Trophoblast cell (in vitro differentiated cells and primary cell): ENCODE measurements at regions not wholly inside any gene's neighbourhood (a gene's known extent, or its start where the extent isn't known, plus 50 kb on each side); places are given as distances from the start of the nearest gene placed in this dataset.
"Not testable (repeated sequence)": the region's sequence is repeated elsewhere in the genome, so short reads cannot be mapped to it uniquely, and the experiment has no call there.

ENCODE experiments used
- DNase-seq, 2 donors: peaks; one replicate each; pipeline ENCODE4 v3.0.0-alpha.2; 2016
- H2AFZ ChIP-seq: 2 replicates; pipeline ENCODE4 v1.6.1; 2013; ENCODE audit warnings: low read length, moderate library complexity, mild to moderate bottlenecking; ENCODE audit not compliant: insufficient read depth, poor library complexity
- H2AK5ac ChIP-seq: 2 replicates; pipeline ENCODE4 v1.6.1; 2013; ENCODE audit warnings: mild to moderate bottlenecking, low read length
- H2BK120ac ChIP-seq: 2 replicates; pipeline ENCODE4 v1.6.1; 2013; ENCODE audit warnings: low read length, mild to moderate bottlenecking, moderate library complexity; ENCODE audit not compliant: insufficient read depth, poor library complexity
- H2BK12ac ChIP-seq: 2 replicates; pipeline ENCODE4 v1.6.1; 2013; ENCODE audit warnings: mild to moderate bottlenecking, low read length, moderate library complexity
- H2BK5ac ChIP-seq: 2 replicates; pipeline ENCODE4 v1.6.1; 2013; ENCODE audit warnings: low read length, low read depth, moderate library complexity, mild to moderate bottlenecking; ENCODE audit not compliant: poor library complexity
- H3K14ac ChIP-seq: 2 replicates; pipeline ENCODE4 v1.6.1; 2013; ENCODE audit warnings: mild to moderate bottlenecking, low read length
- H3K18ac ChIP-seq: 2 replicates; pipeline ENCODE4 v1.6.1; 2013; ENCODE audit warnings: mild to moderate bottlenecking, low read length
- H3K23ac ChIP-seq: 2 replicates; pipeline ENCODE4 v1.6.1; 2013; ENCODE audit warnings: low read length
- H3K27ac ChIP-seq: 2 replicates; pipeline ENCODE4 v1.5.1; 2013; ENCODE audit warnings: low read depth, mild to moderate bottlenecking, inconsistent platforms, low read length, moderate library complexity
- H3K27me3 ChIP-seq: 2 replicates; pipeline ENCODE4 v1.6.1; 2013; ENCODE audit warnings: inconsistent platforms, mild to moderate bottlenecking, low read length, moderate library complexity; ENCODE audit not compliant: insufficient read depth
- H3K36me3 ChIP-seq, 2 experiments: 1 replicate in 1 of 2; 2 replicates in 1 of 2; pipeline ENCODE4 v1.6.1; 2013; ENCODE audit warnings: low read length in 2 of 2, mild to moderate bottlenecking in 2 of 2, moderate library complexity in 1 of 2; ENCODE audit not compliant: insufficient read depth in 2 of 2, control insufficient read depth in 1 of 2
- H3K4ac ChIP-seq: 2 replicates; pipeline ENCODE4 v1.6.1; 2013; ENCODE audit warnings: low read depth, mild to moderate bottlenecking, low read length, moderate library complexity
- H3K4me1 ChIP-seq, 2 experiments: 1 replicate in 1 of 2; 2 replicates in 1 of 2; pipeline ENCODE4 v1.6.1; 2013; ENCODE audit warnings: low read length in 2 of 2, mild to moderate bottlenecking in 2 of 2, moderate library complexity in 1 of 2; ENCODE audit not compliant: insufficient read depth in 2 of 2, control insufficient read depth in 1 of 2
- H3K4me2 ChIP-seq: 2 replicates; pipeline ENCODE4 v1.6.1; 2013; ENCODE audit warnings: inconsistent platforms, mild to moderate bottlenecking, low read length, moderate library complexity
- H3K4me3 ChIP-seq: 2 replicates; pipeline ENCODE4 v1.5.1; 2013; ENCODE audit warnings: mild to moderate bottlenecking, low read depth, low read length, inconsistent platforms
- H3K79me1 ChIP-seq: one replicate; pipeline ENCODE4 v1.6.1; 2013; ENCODE audit warnings: low read length
- H3K79me2 ChIP-seq: 2 replicates; pipeline ENCODE4 v1.6.1; 2013; ENCODE audit warnings: low read length, mild to moderate bottlenecking; ENCODE audit not compliant: control insufficient read depth, insufficient read depth, poor library complexity
- H3K9ac ChIP-seq: 2 replicates; pipeline ENCODE4 v1.6.1; 2013; ENCODE audit warnings: mild to moderate bottlenecking, low read length
- H3K9me3 ChIP-seq: 2 replicates; pipeline ENCODE4 v1.6.1; 2013; ENCODE audit warnings: low read depth, mild to moderate bottlenecking, control low read depth, inconsistent platforms, low read length; ENCODE audit not compliant: insufficient read depth
- H4K12ac ChIP-seq: 2 replicates; pipeline ENCODE4 v1.6.1; 2013; ENCODE audit warnings: low read depth, mild to moderate bottlenecking, low read length, moderate library complexity
- H4K8ac ChIP-seq: 2 replicates; pipeline ENCODE4 v1.6.1; 2013; ENCODE audit warnings: low read depth, mild to moderate bottlenecking, low read length, moderate library complexity
- H4K91ac ChIP-seq: one replicate; pipeline ENCODE4 v1.6.1; 2013; ENCODE audit warnings: low read depth, mild to moderate bottlenecking, low read length, moderate library complexity
- WGBS: extraction: QIAGEN DNeasy Blood & Tissue Kit; methylation state at CpG from one replicate; pipeline ENCODE4 v1.1.7; 2013; ENCODE audit warnings: missing lambda C conversion rate; ENCODE audit not compliant: insufficient read length, insufficient coverage; ENCODE audit errors: extremely low coverage; 5-methylcytosine and 5-hydroxymethylcytosine counted together

DNA sequence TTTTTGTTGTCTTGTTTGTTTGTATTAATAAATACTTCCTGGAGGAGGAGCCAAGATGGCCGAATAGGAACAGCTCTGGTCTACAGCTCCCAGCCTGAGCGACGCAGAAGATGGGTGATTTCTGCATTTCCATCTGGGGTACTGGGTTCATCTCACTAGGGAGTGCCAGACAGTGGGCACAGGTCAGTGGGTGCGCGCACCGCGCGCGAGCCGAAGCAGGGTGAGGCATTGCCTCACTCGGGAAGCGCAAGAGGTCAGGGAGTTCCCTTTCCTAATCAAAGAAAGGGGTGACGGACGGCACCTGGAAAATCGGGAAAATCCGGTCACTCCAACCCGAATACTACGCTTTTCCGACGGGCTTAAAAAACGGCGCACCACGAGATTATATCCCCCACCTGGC lies 786.8 kb downstream of the SI start:
- not testable (repeated sequence) for H3K4me1 ChIP-seq, H3K23ac ChIP-seq, H4K91ac ChIP-seq, H3K4ac ChIP-seq, H3K27ac ChIP-seq, H2BK120ac ChIP-seq, H3K79me2 ChIP-seq, H3K18ac ChIP-seq, H3K79me1 ChIP-seq, H3K4me3 ChIP-seq, H4K8ac ChIP-seq, H2AFZ ChIP-seq, H3K9me3 ChIP-seq, H2BK5ac ChIP-seq, H3K27me3 ChIP-seq, H3K4me2 ChIP-seq, DNase-seq, H3K36me3 ChIP-seq, H2AK5ac ChIP-seq, H3K9ac ChIP-seq, H2BK12ac ChIP-seq, H3K14ac ChIP-seq, H4K12ac ChIP-seq
- no CpG with 5 or more reads among the region's 23 CpGs for WGBS

DNA sequence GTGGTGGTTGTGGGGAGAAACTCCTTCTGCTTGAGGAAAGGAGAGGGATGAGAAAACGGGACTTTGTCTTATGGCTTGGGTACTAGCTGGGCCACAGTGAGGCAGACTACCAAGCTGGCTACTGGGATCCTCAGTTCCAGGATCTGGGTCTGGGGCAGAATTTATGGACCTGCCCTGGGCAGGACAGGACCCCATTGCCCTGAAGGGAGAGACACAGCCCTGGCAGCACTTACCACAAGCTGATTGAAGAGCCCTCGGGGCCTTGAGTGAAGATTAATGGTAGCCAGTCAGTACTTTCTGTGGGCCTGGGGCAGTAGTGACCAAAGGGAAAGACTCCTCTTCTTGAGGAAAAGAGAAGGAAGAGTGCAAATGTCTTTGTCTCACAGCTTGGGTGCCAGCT lies 799.7 kb downstream of the SI start:
- H3K23ac ChIP-seq = no peak overlapping the region
- H3K4me3 ChIP-seq = no peak overlapping the region
- H3K79me2 ChIP-seq = no peaks in the 10 kb centered on the region
- no peak overlapping the region for H2BK12ac ChIP-seq
- no CpG with 5 or more reads among the region's 2 CpGs for WGBS
- no peak overlapping the region for H3K18ac ChIP-seq
- H3K4me2 ChIP-seq = no peak overlapping the region
- no peak overlapping the region for H4K91ac ChIP-seq
- no peak overlapping the region for H3K4ac ChIP-seq
- H3K79me1 ChIP-seq = no peaks in the 10 kb centered on the region
- no peak overlapping the region for H2BK120ac ChIP-seq
- no peak overlapping the region for H4K12ac ChIP-seq
- no peak overlapping the region for H3K27ac ChIP-seq
- no peak overlapping the region for H2AK5ac ChIP-seq
- H3K9me3 ChIP-seq = no peaks in the 10 kb centered on the region
- H3K14ac ChIP-seq = no peak overlapping the region
- H3K4me1 ChIP-seq = no peaks in the 10 kb centered on the region
- H4K8ac ChIP-seq = no peak overlapping the region
- no peaks in the 10 kb centered on the region for H3K27me3 ChIP-seq
- no peak overlapping the region for H3K9ac ChIP-seq
- no peak overlapping the region for H2AFZ ChIP-seq
- H3K36me3 ChIP-seq = no peaks in the 10 kb centered on the region
- no peak for DNase-seq
- no peak overlapping the region for H2BK5ac ChIP-seq

DNA sequence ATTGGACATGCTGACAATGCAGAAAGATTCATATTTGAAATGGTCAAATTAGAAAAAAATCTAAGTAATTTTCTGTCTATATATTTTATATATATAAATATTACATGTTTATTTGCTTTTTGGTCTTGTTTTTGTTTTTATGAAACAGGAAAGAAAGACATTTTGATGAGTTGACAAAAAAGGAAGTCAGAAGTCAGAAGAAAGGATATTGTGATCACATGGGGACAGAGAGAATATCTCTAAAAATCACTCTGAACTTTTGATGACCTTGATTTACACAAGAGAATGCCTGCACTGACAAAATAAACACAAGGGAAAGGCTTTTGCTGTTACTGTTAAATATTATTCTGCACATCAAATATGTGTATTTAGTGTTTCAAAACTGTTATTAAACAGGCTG lies 811.2 kb downstream of the SI start:
- H3K23ac ChIP-seq = no peak overlapping the region
- H3K18ac ChIP-seq = no peak overlapping the region
- H3K27ac ChIP-seq = no peak overlapping the region
- no peak overlapping the region for H2AK5ac ChIP-seq
- no peaks in the 10 kb centered on the region for H3K36me3 ChIP-seq
- no peak overlapping the region for H3K9ac ChIP-seq
- H3K4ac ChIP-seq = no peak overlapping the region
- H3K4me1 ChIP-seq = no peaks in the 10 kb centered on the region
- no peak overlapping the region for H4K91ac ChIP-seq
- H2BK120ac ChIP-seq = no peak overlapping the region
- no peak overlapping the region for H2AFZ ChIP-seq
- no peak overlapping the region for H2BK5ac ChIP-seq
- H3K79me1 ChIP-seq = no peaks in the 10 kb centered on the region
- H3K27me3 ChIP-seq = no peaks in the 10 kb centered on the region
- no peak overlapping the region for H2BK12ac ChIP-seq
- DNase-seq = no peak
- H3K4me2 ChIP-seq = no peak overlapping the region
- no peak overlapping the region for H3K14ac ChIP-seq
- H3K9me3 ChIP-seq = no peaks in the 10 kb centered on the region
- no peak overlapping the region for H3K4me3 ChIP-seq
- no peak overlapping the region for H4K12ac ChIP-seq
- H4K8ac ChIP-seq = no peak overlapping the region
- no peaks in the 10 kb centered on the region for H3K79me2 ChIP-seq

DNA sequence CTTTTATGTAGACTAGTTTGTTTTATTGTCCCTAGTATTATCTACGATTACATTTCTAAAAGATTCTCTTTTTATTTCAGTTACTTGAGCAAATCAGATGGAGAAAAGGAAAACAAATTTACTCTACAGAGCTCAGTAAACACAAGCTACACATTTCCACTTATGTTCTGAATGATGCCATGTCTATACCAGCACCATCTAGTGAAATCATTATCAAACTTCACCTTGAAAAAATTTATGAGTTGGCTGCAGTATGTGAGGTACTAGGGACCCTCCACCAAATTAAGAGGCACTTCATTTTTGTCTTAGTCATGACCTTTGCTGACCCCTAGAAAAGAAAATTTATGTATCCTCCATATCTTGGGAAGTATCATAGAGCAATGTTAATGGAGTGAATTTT lies 827.4 kb downstream of the SI start:
- no peaks in the 10 kb centered on the region for H3K27me3 ChIP-seq
- H3K79me2 ChIP-seq = no peaks in the 10 kb centered on the region
- H2BK5ac ChIP-seq = no peak overlapping the region
- H4K8ac ChIP-seq = no peak overlapping the region
- no peak overlapping the region for H3K27ac ChIP-seq
- H3K4ac ChIP-seq = no peak overlapping the region
- no peak overlapping the region for H2BK120ac ChIP-seq
- no peak overlapping the region for H3K23ac ChIP-seq
- DNase-seq = no peak
- H2AK5ac ChIP-seq = no peak overlapping the region
- H3K4me2 ChIP-seq = no peak overlapping the region
- H3K79me1 ChIP-seq = no peaks in the 10 kb centered on the region
- H2BK12ac ChIP-seq = no peak overlapping the region
- no peak overlapping the region for H3K18ac ChIP-seq
- H3K9ac ChIP-seq = no peak overlapping the region
- no peak overlapping the region for H3K4me3 ChIP-seq
- no peak overlapping the region for H2AFZ ChIP-seq
- no CpG with 5 or more reads among the region's 1 CpG for WGBS
- no peaks in the 10 kb centered on the region for H3K4me1 ChIP-seq
- H4K91ac ChIP-seq = no peak overlapping the region
- no peak overlapping the region for H4K12ac ChIP-seq
- no peak overlapping the region for H3K14ac ChIP-seq
- no peaks in the 10 kb centered on the region for H3K36me3 ChIP-seq
- H3K9me3 ChIP-seq = no peaks in the 10 kb centered on the region

DNA sequence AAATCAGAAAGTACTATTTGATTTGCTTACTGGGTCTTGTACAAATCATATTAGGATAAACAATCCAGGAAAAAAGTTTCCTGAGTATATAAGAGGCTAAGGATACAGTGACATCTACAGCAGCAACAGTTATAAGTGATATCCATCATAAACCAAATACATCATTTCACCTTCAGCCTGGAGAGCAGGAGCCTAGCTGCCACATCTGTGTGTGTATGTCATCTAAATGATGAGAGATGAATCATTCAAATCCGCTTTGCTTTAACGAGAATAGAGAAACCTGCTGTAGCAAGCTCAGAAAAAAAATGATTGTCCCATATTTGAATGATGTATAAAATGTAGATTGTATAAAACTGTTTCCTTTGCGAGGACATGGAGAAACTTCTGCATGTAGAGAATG lies 841.4 kb downstream of the SI start:
- H3K27ac ChIP-seq = no peak overlapping the region
- no peak overlapping the region for H2BK120ac ChIP-seq
- no peak overlapping the region for H4K91ac ChIP-seq
- H3K79me2 ChIP-seq = no peaks in the 10 kb centered on the region
- H2BK5ac ChIP-seq = no peak overlapping the region
- H3K4me2 ChIP-seq = no peak overlapping the region
- no peak overlapping the region for H4K12ac ChIP-seq
- H3K9ac ChIP-seq = no peak overlapping the region
- no peak overlapping the region for H3K4me3 ChIP-seq
- no peaks in the 10 kb centered on the region for H3K4me1 ChIP-seq
- no peaks in the 10 kb centered on the region for H3K27me3 ChIP-seq
- H3K14ac ChIP-seq = no peak overlapping the region
- H3K79me1 ChIP-seq = no peaks in the 10 kb centered on the region
- no peak overlapping the region for H2AK5ac ChIP-seq
- no peak overlapping the region for H4K8ac ChIP-seq
- no peak overlapping the region for H3K18ac ChIP-seq
- no peaks in the 10 kb centered on the region for H3K36me3 ChIP-seq
- no peak overlapping the region for H3K23ac ChIP-seq
- H3K9me3 ChIP-seq = no peaks in the 10 kb centered on the region
- no peak overlapping the region for H2AFZ ChIP-seq
- DNase-seq = no peak
- WGBS = no CpG with 5 or more reads among the region's 3 CpGs
- H3K4ac ChIP-seq = no peak overlapping the region
- no peak overlapping the region for H2BK12ac ChIP-seq
